GM12874 (cell line): ENCODE measurements at regions not wholly inside any gene's neighbourhood (a gene's known extent, or its start where the extent isn't known, plus 50 kb on each side); places are given as distances from the start of the nearest gene placed in this dataset.

Source experiments
- TF ChIP-seq, protein P1 (sequence below): IDR thresholded peaks from 2 replicates; pipeline ENCODE4 v1.5.1; 2011; ENCODE audit warnings: low read depth, mild to moderate bottlenecking, control low read depth, low read length, moderate library complexity; ENCODE audit not compliant: insufficient read depth

DNA sequence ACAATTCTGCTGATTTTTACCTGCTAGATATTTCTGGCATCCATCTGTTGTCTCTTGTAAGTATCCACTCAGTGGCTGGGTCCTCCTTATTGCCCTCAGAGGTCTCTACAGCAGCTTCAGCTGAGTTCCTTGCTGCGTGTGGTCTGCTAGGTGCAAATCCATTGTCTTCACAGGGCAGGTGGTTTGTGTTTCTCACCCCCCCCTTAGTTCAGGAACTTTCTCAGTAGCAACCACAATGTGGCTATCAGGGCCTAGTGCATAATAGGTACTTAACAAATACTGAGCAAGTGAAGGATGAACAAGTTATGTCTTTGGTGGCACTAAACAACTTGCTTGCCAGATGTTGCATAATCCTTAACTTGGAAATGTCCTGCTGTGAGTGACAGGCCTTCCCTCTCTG lies 96.7 kb upstream of the KLHL25 start:
- TF ChIP-seq, protein P1, sequence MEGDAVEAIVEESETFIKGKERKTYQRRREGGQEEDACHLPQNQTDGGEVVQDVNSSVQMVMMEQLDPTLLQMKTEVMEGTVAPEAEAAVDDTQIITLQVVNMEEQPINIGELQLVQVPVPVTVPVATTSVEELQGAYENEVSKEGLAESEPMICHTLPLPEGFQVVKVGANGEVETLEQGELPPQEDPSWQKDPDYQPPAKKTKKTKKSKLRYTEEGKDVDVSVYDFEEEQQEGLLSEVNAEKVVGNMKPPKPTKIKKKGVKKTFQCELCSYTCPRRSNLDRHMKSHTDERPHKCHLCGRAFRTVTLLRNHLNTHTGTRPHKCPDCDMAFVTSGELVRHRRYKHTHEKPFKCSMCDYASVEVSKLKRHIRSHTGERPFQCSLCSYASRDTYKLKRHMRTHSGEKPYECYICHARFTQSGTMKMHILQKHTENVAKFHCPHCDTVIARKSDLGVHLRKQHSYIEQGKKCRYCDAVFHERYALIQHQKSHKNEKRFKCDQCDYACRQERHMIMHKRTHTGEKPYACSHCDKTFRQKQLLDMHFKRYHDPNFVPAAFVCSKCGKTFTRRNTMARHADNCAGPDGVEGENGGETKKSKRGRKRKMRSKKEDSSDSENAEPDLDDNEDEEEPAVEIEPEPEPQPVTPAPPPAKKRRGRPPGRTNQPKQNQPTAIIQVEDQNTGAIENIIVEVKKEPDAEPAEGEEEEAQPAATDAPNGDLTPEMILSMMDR: no peak

DNA sequence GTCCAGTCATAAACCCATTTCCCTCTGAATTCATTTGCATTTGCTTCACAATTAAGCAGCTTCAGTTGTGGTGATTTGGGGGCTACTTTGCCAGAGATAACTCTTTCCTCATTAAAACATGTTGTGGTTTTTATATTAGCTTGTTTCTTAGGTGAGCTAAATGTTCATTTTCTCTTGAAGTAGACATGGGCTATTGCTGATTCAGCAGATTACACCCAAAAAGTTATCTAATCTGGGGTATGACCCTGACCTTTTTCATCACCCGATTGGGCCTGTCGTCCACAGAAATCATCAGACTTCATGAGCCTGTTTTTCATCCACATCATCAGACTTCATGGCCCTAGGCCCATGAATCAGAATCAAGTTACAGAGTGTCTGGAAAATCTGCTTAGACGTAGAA lies 97.5 kb upstream of the KLHL25 start:
- TF ChIP-seq, protein P1: no peak

DNA sequence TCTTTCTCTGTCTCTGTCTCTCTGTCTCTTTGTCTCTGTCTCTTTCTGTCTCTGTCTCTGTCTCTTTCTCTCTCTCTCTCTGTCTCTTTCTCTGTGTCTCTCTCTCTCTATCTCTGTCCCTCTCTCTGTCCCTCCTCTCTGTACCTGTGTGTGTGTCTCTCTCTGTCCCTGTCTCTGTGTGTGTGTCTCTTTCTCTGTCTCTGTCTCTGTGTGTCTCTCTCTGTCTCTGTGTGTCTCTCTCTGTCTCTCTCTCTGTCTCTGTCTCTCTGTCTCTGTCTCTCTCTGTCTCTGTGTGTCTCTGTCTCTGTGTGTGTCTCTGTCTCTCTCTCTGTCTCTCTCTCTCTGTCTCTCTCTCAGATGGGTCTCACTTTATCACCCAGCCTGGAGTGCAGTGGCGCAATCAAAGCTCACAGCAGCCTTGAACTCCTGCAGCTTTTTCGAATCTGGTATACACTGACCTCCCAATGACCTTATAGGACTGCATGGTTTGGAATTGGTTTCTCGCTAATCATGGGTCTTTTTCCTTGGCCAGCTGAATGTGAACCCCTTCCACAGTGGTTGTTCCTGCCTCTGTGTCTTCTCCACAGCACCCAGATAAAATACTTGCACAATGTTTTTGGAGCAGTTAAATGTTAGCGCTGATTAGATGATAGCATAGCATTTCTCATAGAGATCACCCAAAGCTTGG lies 102.6 kb upstream of the KLHL25 start:
- TF ChIP-seq, protein P1: no peak

DNA sequence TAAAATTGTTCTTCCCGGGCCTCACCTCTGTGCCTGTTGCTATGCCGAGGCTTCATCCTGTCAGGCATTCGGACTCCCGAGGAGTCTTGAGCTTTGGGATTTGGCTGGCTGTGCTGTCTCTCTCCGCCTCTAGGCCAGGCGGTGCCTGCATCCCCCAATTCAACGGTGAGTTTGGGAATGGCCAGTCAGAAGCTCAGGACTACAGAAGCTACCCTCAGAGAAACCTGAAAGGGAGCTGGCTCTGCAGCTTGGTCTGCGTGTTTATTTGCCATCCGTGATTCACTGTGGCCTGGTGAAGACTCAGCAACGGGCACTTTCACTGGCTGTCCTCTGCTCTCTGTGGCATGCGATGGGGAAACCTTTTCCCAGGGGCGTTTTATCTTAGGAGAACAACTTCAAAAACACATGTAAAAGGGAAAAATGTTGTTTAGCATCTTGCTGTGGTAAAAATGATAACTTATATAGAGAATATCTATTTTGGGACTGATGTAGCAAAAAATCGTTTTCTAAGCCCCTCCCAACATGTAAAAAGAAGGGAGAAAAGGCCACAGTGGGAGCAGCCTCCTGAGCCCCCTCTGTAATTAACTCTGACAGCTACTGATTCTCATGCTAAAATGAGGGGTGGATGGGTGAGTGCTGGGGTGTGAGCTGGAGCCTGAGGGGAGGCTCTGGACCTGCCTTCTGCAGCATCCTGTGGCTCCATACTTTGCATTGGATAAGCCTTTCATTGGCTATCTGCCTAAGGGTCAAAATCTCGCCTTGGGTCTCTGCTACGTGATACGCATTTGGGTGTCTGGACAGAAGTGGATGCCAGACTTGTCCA lies 103.4 kb upstream of the KLHL25 start:
- TF ChIP-seq, protein P1: no peak

DNA sequence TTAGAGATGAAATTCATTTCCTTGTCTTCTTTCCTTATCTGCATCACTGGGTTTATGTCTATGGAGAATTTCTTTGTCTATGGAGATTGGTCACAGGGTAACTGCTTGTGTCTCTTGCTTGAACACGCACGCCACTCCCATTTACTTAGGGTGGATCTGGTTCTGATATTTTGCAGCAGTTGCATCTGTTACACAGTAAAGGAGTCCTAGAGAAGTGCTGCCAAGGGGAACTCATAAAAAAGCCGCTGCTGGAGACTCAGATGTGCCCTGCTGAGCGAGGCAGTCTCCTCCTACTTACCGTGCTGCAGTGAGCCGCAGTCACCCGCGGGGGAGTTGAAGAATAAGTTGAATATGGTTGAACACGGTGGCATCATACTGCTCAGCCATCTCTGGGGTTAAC lies 105.2 kb upstream of the KLHL25 start:
- TF ChIP-seq, protein P1: no peak

DNA sequence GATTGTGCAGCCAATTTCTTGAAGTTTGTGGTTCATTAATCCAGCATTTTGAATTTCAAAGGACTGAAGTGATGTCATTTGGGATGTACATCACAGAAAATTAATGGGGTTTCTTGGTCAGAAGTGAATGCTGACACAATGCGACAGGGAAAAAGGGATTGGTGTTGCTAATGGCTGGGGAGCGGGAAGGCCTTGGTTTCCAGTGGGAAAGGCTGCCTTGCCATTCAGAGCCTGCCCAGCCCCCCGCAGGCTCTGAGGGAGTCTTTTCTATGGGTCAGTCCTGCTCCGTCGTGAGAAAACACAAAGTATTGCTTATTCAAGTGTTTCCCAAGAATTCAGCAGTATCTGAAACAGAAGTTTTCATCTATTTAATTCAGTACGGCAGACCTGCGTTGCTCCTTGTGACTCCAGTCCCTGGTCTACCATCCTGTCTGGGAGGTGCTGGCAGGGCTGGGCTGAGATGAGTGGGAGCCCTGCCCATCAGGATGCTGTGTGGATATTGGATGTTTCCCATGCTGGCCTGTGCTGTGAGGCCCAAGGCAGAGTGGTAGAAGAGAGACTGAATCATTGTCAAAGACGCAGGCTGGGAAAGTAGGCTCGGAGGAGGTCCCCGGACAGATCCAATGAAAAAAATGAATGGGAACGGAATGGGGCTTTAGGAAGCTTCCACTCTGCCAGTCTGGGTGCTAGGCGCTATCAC lies 111.2 kb upstream of the KLHL25 start:
- TF ChIP-seq, protein P1: no peak

DNA sequence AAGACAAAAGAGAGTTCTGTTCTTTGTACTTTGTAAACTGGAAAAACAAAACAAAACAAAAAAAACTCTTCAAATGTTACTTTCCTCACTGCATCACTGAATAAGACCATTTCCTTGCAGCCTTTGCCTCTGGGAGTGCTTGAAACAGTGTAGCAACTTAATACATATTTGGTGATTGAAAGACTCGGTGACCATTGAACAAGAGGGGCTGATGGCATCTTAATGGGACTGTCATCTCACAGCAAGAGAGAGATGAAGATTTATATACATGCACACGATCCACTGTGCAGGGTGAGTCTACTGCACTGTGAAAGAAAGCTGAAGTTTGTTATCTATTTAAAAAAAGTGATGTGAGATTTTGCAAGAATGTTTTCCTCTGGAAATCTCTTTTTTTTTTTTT lies 111.9 kb upstream of the KLHL25 start:
- TF ChIP-seq, protein P1: no peak
